ENCODE measurements at regions not wholly inside any gene's neighbourhood (a gene's known extent, or its start where the extent isn't known, plus 50 kb on each side); places are given as distances from the start of the nearest gene placed in this dataset.

- H4K20me1 ChIP-seq (ENCODE audit: insufficient read depth, low read length) = no peaks in the 10 kb centered on the region
- FAIRE-seq (no peak), DNase-seq (ENCODE audit: low spot score) (no peak), ATAC-seq (no peak)
- POLR2A ChIA-PET = no interaction called here
- no peak overlapping the region for H3K9ac ChIP-seq (ENCODE audit: insufficient read depth, low read depth, low read length)
- no peaks in the 10 kb centered on the region for H3K36me3 ChIP-seq (replicated peaks in 1 of 2; ENCODE audit: control insufficient read depth in 1 of 2, insufficient read depth in 2 of 2, low read length in 2 of 2)
- H3K27me3 ChIP-seq (ENCODE audit: control insufficient read depth in 1 of 2, insufficient read depth in 2 of 2, low read length in 2 of 2) = no peaks in the 10 kb centered on the region
- H2AFZ ChIP-seq (ENCODE audit: low read length) = no peak overlapping the region
- WGBS (ENCODE audit: low lambda C conversion rate) = 1% methylated on average over 2 of the region's 2 CpGs
- no peaks in the 10 kb centered on the region for H3K79me2 ChIP-seq (ENCODE audit: insufficient read depth, low read length)
- in situ Hi-C loops (cut with HindIII; ENCODE audit: extremely low pct_ligation_motif_present, low pct_unique_long_range_greater_than_20kb) (no loop called here), intact Hi-C loops (cut with micrococcal nuclease; ENCODE audit: unreplicated experiment) (no loop called here)
- peaks cover 84% of the 10 kb centered on the region for H3K9me3 ChIP-seq (ENCODE audit: low read length)
- CTCF ChIA-PET (ENCODE audit: low intra/inter-chr PET ratio, low total read pairs) = no interaction called here
- TF ChIP-seq GMEB2 (CRISPR knock-in tag; IDR thresholded peaks at IDR 0.05; ENCODE audit: low read depth) (no peak), ZFYVE20 (CRISPR knock-in tag; IDR thresholded peaks at IDR 0.05; ENCODE audit: borderline replicate concordance, low read depth) (no peak), ZNF878 (CRISPR knock-in tag; IDR thresholded peaks at IDR 0.05) (no peak)
- no peak overlapping the region for H3K27ac ChIP-seq (ENCODE audit: extremely low read length, insufficient read depth, low read length)
- no peak overlapping the region for H3K4me3 ChIP-seq (replicated peaks in 1 of 3; ENCODE audit: insufficient read depth in 1 of 3, low read depth in 2 of 3, low read length in 3 of 3)
- no TSS peak for BruUV-seq (replicated peaks)
- H3K4me1 ChIP-seq (ENCODE audit: insufficient read depth, low read length) = no peaks in the 10 kb centered on the region
- H3K4me2 ChIP-seq (ENCODE audit: low read depth, low read length) = no peak overlapping the region
Measured at GRCh38 chr15:97014001-97014400, 683.5 kb downstream of the NR2F2 start.

- ChIA-PET CTCF (ENCODE audit: low intra/inter-chr PET ratio, low total read pairs) (no interaction called here), POLR2A (no interaction called here)
- Histone ChIP-seq H3K27me3 (ENCODE audit: control insufficient read depth in 1 of 2, insufficient read depth in 2 of 2, low read length in 2 of 2) (no peaks in the 10 kb centered on the region), H3K4me1 (ENCODE audit: insufficient read depth, low read length) (no peaks in the 10 kb centered on the region), H3K9ac (ENCODE audit: insufficient read depth, low read depth, low read length) (no peak overlapping the region), H3K27ac (ENCODE audit: extremely low read length, insufficient read depth, low read length) (no peak overlapping the region), H3K79me2 (ENCODE audit: insufficient read depth, low read length) (no peaks in the 10 kb centered on the region), H2AFZ (ENCODE audit: low read length) (no peak overlapping the region), H3K36me3 (replicated peaks in 1 of 2; ENCODE audit: control insufficient read depth in 1 of 2, insufficient read depth in 2 of 2, low read length in 2 of 2) (no peaks in the 10 kb centered on the region), H4K20me1 (ENCODE audit: insufficient read depth, low read length) (no peaks in the 10 kb centered on the region), H3K4me2 (ENCODE audit: low read depth, low read length) (no peak overlapping the region), H3K4me3 (replicated peaks in 1 of 3; ENCODE audit: insufficient read depth in 1 of 3, low read depth in 2 of 3, low read length in 3 of 3) (no peak overlapping the region), H3K9me3 (ENCODE audit: low read length) (peaks cover 89% of the 10 kb centered on the region)
- FAIRE-seq (no peak), DNase-seq (ENCODE audit: low spot score) (no peak), ATAC-seq (no peak)
- in situ Hi-C loops (cut with HindIII; ENCODE audit: extremely low pct_ligation_motif_present, low pct_unique_long_range_greater_than_20kb) (no loop called here), intact Hi-C loops (cut with micrococcal nuclease; ENCODE audit: unreplicated experiment) (no loop called here)
- no TSS peak for BruUV-seq (replicated peaks)
- 0% methylated on average over 1 of the region's 1 CpG for WGBS (ENCODE audit: low lambda C conversion rate)
- TF ChIP-seq MXD1 (CRISPR knock-in tag; IDR thresholded peaks at IDR 0.05) (no peak), ZFP36L2 (CRISPR knock-in tag; IDR thresholded peaks at IDR 0.05) (no peak), NFYC (CRISPR knock-in tag; IDR thresholded peaks at IDR 0.05) (no peak), ZNF180 (CRISPR knock-in tag; IDR thresholded peaks at IDR 0.05; ENCODE audit: borderline replicate concordance, low read depth) (no peak), ZNF598 (CRISPR knock-in tag; IDR thresholded peaks at IDR 0.05; ENCODE audit: borderline replicate concordance) (no peak), ZNF30 (CRISPR knock-in tag; IDR thresholded peaks at IDR 0.05) (no peak), SIX4 (CRISPR knock-in tag; IDR thresholded peaks at IDR 0.05) (no peak), FOXA3 (CRISPR knock-in tag; IDR thresholded peaks at IDR 0.05) (no peak), CREB1 (IDR thresholded peaks at IDR 0.05) (no peak), CREB1 (CRISPR knock-in tag; IDR thresholded peaks at IDR 0.05) (no peak), ZNF382 (CRISPR knock-in tag; IDR thresholded peaks at IDR 0.05; ENCODE audit: borderline replicate concordance) (no peak), ISL2 (CRISPR knock-in tag; IDR thresholded peaks at IDR 0.05) (no peak)
- TF ChIP-seq, protein P1, sequence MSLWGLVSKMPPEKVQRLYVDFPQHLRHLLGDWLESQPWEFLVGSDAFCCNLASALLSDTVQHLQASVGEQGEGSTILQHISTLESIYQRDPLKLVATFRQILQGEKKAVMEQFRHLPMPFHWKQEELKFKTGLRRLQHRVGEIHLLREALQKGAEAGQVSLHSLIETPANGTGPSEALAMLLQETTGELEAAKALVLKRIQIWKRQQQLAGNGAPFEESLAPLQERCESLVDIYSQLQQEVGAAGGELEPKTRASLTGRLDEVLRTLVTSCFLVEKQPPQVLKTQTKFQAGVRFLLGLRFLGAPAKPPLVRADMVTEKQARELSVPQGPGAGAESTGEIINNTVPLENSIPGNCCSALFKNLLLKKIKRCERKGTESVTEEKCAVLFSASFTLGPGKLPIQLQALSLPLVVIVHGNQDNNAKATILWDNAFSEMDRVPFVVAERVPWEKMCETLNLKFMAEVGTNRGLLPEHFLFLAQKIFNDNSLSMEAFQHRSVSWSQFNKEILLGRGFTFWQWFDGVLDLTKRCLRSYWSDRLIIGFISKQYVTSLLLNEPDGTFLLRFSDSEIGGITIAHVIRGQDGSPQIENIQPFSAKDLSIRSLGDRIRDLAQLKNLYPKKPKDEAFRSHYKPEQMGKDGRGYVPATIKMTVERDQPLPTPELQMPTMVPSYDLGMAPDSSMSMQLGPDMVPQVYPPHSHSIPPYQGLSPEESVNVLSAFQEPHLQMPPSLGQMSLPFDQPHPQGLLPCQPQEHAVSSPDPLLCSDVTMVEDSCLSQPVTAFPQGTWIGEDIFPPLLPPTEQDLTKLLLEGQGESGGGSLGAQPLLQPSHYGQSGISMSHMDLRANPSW (CRISPR knock-in tag; IDR thresholded peaks at IDR 0.05; ENCODE audit: borderline replicate concordance) = no peak
Measured at GRCh38 chr15:97023488-97023844, 693.0 kb downstream of the NR2F2 start.

Measured in HepG2 (cell line).